GM21529 (cell line): ENCODE measurements at regions not wholly inside any gene's neighbourhood (a gene's known extent, or its start where the extent isn't known, plus 50 kb on each side); places are given as distances from the start of the nearest gene placed in this dataset.

Source experiments
- ATAC-seq: cut with Tn5 transposase; IDR thresholded peaks from one replicate; pipeline ENCODE4 v1.9.1; 2021; ENCODE audit not compliant: unreplicated experiment

DNA sequence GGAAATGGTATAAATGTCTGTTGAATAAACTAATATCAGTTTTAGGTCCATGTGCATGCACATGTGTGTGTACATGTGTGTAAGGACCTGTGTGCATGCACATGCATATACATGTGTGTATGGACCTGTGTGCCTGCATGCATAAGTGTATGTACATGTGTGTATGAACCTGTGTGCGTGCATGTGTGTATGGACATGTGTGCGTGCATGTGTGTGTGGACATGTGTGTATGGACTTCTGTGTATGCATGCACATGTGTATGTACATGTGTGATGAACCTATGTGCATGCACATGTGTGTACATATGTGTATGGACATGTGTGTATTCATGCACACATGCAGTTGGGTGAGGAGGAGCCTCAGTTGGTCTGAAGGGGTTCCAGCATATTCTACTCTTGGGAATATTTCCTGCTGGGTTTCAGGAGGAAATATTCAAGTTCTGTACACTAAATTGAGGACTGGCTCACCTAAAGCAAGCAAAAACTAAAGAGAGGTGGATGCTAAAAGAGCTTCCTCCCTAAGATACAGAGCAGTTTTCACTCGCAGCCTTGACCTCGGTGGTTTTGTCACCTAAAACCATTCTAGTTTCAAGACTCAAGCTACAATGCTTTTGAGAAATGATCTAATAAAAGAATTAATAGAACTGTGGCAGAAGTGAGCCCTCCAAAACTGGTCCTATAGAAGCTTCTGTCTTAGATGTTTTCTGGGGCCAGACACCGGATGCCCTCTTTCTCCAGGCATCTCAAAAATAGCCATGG, 742.8 kb downstream of the MAFB start:
- ATAC-seq, result no peak

DNA sequence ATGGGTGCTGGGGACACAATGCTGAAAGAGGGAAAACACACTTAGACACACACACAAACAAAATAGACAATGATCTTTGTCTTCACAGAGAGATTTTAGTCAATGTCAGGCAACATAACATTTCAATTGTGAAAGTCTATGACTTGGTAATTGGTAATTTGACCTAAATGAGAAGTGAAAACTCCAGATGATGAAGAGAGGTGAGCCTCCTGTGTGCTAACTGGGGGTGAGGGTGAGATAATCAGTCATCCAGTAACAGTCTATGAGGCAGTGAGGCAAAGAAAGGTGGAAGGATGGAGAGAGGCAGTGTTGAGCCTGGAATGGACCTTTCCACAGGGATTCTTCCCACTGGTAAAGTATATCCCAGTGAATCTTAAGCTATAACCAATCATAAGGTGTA, 744.2 kb downstream of the MAFB start:
- no peak for ATAC-seq

DNA sequence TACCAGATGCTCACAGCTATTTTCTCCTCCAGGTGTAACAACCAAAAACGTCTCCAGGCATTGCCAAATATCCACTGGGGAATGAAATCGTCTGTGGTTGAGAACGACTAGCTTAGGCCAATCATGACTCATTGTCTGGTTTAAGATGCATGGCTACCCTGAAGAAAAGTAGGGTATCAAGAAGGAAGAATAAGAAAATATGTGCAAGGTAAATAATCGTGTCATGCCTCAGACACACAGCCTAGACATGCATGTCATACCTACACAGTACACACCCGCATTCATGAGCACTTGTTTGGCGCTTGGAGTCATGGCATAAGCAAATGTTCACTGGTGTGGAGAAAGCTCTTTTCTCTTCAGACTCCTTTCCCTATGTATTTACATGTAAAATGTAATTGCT, 745.7 kb downstream of the MAFB start:
- no peak for ATAC-seq

GRCh38 chr20:39941245-39941644, 747.8 kb downstream of the MAFB start:
- ATAC-seq, result no peak

- no peak for ATAC-seq
These were observed 749.7 kb downstream of the MAFB start for GRCh38 chr20:39939241-39939865.

DNA sequence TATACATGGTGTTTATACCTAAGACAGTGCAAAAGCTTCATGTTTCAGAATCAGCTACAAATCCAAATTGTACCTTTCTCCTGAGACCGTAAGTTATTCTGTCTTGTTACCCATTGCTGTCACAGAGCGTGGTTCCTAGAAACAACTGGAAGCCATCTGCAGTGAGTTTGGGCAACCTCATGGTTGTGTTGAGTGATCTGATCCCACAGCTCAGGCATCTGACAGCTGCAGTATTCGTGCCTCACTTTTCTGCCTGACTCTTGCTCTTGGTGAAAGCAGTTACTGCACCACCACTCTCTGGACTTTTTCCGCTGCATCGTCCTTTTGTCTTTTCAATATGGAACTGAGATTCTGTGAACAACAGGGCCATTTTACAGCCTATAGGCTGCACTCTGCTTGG, 752.6 kb downstream of the MAFB start:
- ATAC-seq, result no peak

- no peak for ATAC-seq
These were observed 753.1 kb downstream of the MAFB start for GRCh38 chr20:39935901-39936300.

DNA sequence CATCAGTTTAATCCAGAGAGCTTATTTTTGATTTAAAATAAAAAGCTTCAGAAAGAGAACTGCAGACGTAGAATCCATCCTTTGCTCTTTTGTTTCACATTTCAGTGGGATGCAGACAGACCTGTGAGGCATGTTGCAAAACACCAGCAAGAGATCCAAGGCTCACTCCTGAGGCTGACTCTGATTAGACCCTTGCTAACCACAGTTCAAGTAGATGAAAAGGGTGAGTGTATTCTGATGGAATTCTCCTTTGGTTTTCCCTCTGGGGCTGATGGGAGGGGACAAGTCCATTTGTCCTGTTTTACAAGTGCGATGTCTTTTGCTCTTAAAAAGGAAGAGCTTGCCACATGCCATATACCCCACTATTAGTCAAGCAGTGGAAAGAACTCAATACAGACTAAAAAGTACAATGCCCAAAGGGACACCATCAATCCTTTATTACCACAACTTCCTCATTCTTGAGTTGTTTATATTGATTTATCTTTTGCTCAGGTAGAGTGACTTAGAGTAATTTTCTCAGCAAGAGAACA, 772.7 kb downstream of the MAFB start:
- no peak for ATAC-seq

DNA sequence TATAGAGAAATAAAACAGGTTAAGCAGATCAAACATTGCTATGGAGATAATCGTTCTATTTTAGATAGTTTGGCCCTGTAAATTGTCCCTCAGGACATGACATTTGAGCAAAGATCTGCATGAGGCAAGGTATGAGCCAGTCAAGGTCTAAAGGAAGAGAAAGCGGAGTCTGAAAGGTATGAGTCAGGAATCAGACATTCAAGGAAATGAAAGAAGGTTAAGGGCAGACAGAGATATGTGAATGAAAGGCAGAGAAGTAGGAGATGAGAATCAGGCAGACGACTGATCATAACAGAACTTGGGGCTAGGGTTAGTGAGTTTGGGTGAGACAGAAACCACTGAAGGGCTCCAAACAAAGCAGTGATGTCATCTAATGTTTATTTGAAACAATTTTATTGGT, 775.8 kb downstream of the MAFB start:
- no peak for ATAC-seq

GRCh38 chr20:39911497-39911896, 777.5 kb downstream of the MAFB start:
- no peak for ATAC-seq

- ATAC-seq, result no peak
These were observed 778.5 kb downstream of the MAFB start for GRCh38 chr20:39910536-39910935.

GRCh38 chr20:39909447-39909846, 779.6 kb downstream of the MAFB start:
- ATAC-seq, result no peak

DNA sequence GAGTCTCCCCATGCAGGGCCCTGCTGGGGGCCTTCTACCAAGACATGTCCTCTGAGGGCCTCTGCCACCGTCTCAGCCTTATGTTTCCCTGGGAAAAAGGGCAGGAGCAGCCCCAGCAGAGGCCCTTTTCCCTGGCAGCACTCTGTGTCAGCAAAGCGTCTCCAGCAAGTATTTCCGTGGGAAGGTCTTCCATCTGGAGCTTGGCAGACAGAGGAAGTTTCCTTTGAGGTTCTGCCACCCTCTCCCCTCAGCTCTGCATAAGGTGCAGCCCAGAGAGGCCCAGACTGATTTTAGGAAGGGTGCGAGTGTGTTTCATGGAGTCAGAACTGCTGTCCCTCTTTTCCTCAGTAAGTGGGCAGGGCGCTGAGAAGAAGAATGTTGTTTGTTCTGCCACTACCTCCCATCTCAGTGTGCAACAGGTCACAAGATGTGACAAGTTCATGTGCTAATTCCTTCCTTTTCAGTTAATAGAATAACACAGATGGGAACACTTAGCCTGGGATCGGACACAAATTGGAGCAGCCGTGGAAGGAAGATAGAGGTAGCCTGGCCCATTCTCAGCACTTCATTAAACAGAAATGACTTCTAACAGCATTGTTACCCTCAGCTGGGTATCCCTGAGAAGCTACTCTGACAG, 784.4 kb downstream of the MAFB start:
- ATAC-seq, result no peak

DNA sequence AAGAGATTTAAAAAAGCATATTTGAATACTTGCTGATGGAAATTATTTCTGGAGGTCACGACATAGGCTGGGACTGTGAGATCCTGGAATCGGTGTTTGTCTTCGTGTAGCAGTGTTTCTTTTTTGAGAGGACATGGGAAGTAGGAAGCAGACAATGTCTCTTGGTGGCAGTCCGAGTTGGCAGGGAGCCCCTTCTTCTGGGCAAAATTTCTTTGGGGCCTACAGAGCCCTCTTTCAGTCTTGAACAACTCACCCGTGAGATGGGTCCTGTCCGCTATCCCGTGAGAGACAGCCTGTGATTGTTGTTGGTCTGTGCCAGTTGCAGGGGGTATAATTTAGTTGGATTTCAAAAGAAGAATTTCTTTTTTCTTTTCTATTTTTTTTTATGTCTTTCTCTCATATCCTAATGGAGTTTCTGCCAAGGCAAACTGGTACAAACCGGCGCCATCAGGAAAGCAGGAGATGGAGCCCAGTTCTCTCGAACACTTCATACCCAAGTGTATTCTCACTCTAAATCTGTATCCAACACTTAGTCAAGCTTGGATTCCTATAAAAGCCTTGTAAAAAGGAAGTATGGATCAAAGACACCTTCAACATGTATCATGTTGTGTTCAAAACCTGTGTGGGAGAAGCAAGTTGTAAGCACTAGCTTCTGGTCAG, 785.1 kb downstream of the MAFB start:
- ATAC-seq, result no peak

GRCh38 chr20:39899881-39900280, 789.2 kb downstream of the MAFB start:
- ATAC-seq, result no peak

DNA sequence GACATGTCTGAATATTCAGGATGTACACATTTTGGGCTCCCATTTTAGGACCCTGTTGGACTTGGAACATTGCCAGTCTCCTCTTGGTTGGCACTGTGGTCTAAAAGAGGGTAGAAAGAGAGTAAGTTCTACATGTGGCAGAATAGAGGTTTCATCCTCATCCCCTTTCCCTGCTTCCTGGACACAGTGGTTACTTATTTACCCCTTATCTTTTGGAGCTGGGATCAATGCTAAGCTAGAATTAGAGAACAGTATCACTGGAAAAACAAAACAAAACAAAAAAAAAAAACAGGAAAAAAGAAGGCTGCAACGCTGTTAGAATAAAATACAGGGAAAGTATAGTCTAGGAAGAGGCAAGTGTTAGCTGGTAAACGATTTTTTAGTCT, 790.6 kb downstream of the MAFB start:
- no peak for ATAC-seq

DNA sequence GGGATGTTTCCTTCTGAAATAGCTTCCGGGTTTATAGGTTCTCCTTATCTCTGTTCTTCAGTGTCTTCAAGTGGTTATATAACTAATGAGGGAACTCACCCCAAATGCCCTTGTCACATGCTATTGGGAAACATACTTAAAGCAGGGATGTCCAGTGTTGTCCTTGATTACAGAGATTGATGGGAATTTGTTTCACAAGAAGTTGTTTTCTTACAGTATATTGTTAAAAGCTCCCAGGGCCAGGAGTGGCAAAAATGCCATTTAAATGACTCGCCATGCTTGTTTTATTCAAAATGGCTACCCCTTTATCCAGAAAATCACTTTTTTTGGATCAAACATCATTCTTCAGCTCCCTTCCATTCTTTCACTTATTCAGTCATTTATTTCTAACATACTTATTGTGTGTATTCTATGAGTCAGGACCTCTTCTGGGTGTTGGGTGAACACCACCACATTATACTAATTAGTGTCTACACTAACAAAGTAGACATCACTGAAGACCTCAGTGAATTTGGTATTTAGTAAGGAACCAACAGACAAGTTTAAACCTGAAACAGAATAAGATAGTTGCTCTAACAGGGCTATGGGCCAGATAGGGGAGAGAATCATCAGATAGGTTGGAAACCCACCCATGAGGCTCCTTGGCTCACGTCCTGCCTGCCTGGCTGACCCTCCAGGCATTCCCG, 791.1 kb downstream of the MAFB start:
- no peak for ATAC-seq

DNA sequence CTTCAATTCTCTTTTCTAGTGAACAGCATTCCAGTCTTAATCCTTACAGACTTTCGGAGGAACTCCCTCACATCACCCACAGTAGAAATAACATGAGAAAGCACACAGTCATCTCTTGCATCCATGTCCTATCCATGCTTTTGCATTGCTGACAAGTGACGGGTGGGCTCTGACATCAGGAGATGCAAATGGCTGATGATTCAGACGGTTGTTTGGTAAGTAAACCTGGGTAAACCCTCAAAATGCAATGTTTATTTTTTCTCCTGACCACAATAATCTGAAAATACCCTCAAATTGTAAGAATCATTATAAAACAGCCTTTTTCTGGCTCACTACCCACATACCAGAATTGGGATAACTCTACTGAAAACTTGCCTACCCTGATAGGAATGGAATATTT, 792.0 kb downstream of the MAFB start:
- no peak for ATAC-seq

GRCh38 chr20:39894067-39894466, 795.0 kb downstream of the MAFB start:
- ATAC-seq, result no peak

DNA sequence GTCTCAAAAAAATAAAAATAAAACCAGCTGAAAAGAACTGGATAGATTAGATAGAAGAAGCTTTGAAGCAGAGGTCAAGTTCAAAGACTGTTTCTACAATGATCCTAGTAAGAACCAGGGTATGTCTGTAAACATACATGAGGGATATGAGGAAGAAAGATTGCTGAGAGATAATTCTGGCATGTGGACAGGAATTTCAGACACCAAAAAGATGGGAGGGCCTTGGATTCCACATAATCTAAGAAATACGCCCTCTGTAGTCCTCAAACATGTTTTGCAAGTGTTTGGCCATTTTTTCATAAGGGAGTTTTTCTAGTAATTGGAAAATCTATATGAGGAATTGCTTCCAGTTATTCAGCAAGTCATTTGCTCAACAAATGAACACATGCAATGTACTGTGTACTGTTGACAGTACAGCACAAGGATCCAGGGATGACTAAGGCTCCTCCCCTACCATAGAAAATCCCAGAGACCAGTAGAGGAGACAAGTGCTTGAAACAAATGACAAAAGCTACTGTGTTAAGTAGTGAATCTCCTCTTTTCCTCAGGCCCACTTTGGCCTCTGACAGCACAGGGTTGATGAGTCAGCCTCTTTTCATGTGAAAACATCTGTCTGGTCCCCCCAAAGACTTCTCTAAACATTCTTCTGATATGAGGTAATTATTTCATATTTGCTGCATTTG, 795.9 kb downstream of the MAFB start:
- no peak for ATAC-seq

- ATAC-seq, result no peak
These were observed 798.3 kb downstream of the MAFB start for GRCh38 chr20:39890697-39891096.
